HCT116 (cell line): ENCODE measurements at regions not wholly inside any gene's neighbourhood (a gene's known extent, or its start where the extent isn't known, plus 50 kb on each side); places are given as distances from the start of the nearest gene placed in this dataset.

Experiments used
- ATAC-seq: fragments of 200-7000 bp; cut with Tn5 transposase; 2 replicates; pipeline ENCODE4 v1.9.1; 2020; ENCODE audit warnings: mild to moderate bottlenecking, moderate library complexity
- BruUV-seq: library from RNA; stranded (reverse); fragments of 400-500 nt; replicated peaks from 2 replicates; lab custom pipeline; 2021; lab: Mats Ljungman, UMichigan
- CTCF ChIA-PET: fragments of 300-600 bp; sonication (Branson Sonifier 250); formaldehyde crosslinking; loops from one replicate; lab custom pipeline; 2021; ENCODE audit warnings: antibody characterized with exemption; lab: Charles Lee
- POLR2A ChIA-PET: fragments of 300-600, 350-600 bp; sonication (Branson Sonifier 250); formaldehyde crosslinking; loops from one replicate; lab custom pipeline; 2021; ENCODE audit warnings: antibody characterized with exemption; lab: Charles Lee
- RAD21 ChIA-PET, 2 experiments: fragments of 300-600 bp; sonication (Branson Sonifier 250); formaldehyde crosslinking; loops; one replicate each; lab custom pipeline; 2023; ENCODE audit warnings: low total read pairs in 2 of 2; ENCODE audit not compliant: uncharacterized antibody in 2 of 2, unreplicated experiment in 2 of 2, low non-redundant PET in 1 of 2; lab: Charles Lee
- DNase-seq: peaks from one replicate; pipeline ENCODE4 v3.0.0-alpha.2; 2010; ENCODE audit warnings: low read depth, low spot score
- H2AFZ ChIP-seq: fragments of 200-600 bp; shearing (Covaris generic), sonication (generic); 2 replicates; pipeline ENCODE4 v1.6.1; 2017; ENCODE audit warnings: low read depth, mixed run types, mixed read lengths, antibody characterized with exemption, low read length; ENCODE audit not compliant: poor library complexity, severe bottlenecking
- H3K27ac ChIP-seq: 2 replicates; pipeline ENCODE4 v1.5.1; 2012; ENCODE audit warnings: low read depth, low read length
- H3K27me3 ChIP-seq: fragments of 200-600 bp; sonication (generic); 2 replicates; pipeline ENCODE4 v1.6.1; 2016; ENCODE audit warnings: mixed run types, low read length, mixed read lengths; ENCODE audit not compliant: insufficient read depth
- H3K36me3 ChIP-seq, 2 experiments: fragments of 200-500 bp in 1 of 2; fragments of 200-600 bp in 1 of 2; sonication (Bioruptor generic) in 1 of 2; sonication (generic) in 1 of 2; 2 replicates each; pipeline versions ENCODE4 v1.5.1 to v1.6.1; 2014 to 2016; ENCODE audit warnings: low read length in 2 of 2, inconsistent platforms in 1 of 2, mixed read lengths in 1 of 2, mixed run types in 1 of 2; ENCODE audit not compliant: insufficient read depth in 2 of 2, control insufficient read depth in 1 of 2
- H3K4me1 ChIP-seq, 2 experiments: fragments of 200-600 bp in 1 of 2; sonication (generic) in 1 of 2; 2 replicates each; pipeline versions ENCODE4 v1.5.1 to v1.6.1; 2012 to 2017; ENCODE audit warnings: low read length in 2 of 2, inconsistent platforms in 1 of 2, mild to moderate bottlenecking in 1 of 2, mixed read lengths in 1 of 2, mixed run types in 1 of 2, moderate library complexity in 1 of 2; ENCODE audit not compliant: insufficient read depth in 2 of 2, control insufficient read depth in 1 of 2
- H3K4me2 ChIP-seq: fragments of 200-600 bp; sonication (generic); 2 replicates; pipeline ENCODE4 v1.6.1; 2017; ENCODE audit warnings: mixed run types, low read length, mixed read lengths
- H3K4me3 ChIP-seq, 2 experiments: fragments of 200-600 bp in 1 of 2; sonication (generic) in 1 of 2; replicated peaks in 1 of 2; 2 replicates each; pipeline ENCODE4 v1.5.1; 2011 to 2016; ENCODE audit warnings: low read length in 2 of 2, control low read depth in 1 of 2, low read depth in 1 of 2, mild to moderate bottlenecking in 1 of 2, mixed read lengths in 1 of 2, mixed run types in 1 of 2
- H3K79me2 ChIP-seq: fragments of 200-600 bp; sonication (generic); 2 replicates; pipeline ENCODE4 v1.6.1; 2017; ENCODE audit warnings: mild to moderate bottlenecking, mixed run types, low read length, moderate library complexity, mixed read lengths; ENCODE audit not compliant: insufficient read depth
- H3K9ac ChIP-seq: fragments of 200-600 bp; sonication (generic); 2 replicates; pipeline ENCODE4 v1.6.1; 2016; ENCODE audit warnings: low read length, mixed read lengths
- H3K9me2 ChIP-seq: fragments of 200-600 bp; sonication (generic), shearing (Covaris generic); 2 replicates; pipeline ENCODE4 v1.6.1; 2017; ENCODE audit warnings: mixed run types, mild to moderate bottlenecking, moderate library complexity; ENCODE audit not compliant: insufficient read depth
- H3K9me3 ChIP-seq, 2 experiments: fragments of 200-500 bp in 1 of 2; fragments of 200-600 bp in 1 of 2; sonication (Bioruptor generic) in 1 of 2; sonication (generic) in 1 of 2; 2 replicates each; pipeline ENCODE4 v1.6.1; 2014 to 2017; ENCODE audit warnings: low read length in 2 of 2, mixed read lengths in 2 of 2, inconsistent platforms in 1 of 2, low read depth in 1 of 2, mild to moderate bottlenecking in 1 of 2, mixed run types in 1 of 2, moderate library complexity in 1 of 2; ENCODE audit not compliant: control insufficient read depth in 1 of 2, insufficient read depth in 1 of 2
- H4K20me1 ChIP-seq: fragments of 200-600 bp; sonication (generic), shearing (Covaris generic); 2 replicates; pipeline ENCODE4 v1.6.1; 2017; ENCODE audit warnings: mixed run types, mild to moderate bottlenecking, moderate library complexity; ENCODE audit not compliant: insufficient read depth
- CEBPB ChIP-seq: IDR thresholded peaks from 2 replicates; pipeline ENCODE4 v1.6.1; 2012; ENCODE audit warnings: low read depth
- EZH2phosphoT487 ChIP-seq: fragments of 200-600 bp; IDR thresholded peaks from 2 replicates; pipeline ENCODE4 v1.6.1; 2018; ENCODE audit warnings: antibody characterized with exemption, borderline replicate concordance
- MAX ChIP-seq: IDR thresholded peaks from 2 replicates; pipeline ENCODE4 v1.6.1; 2012
- POLR2AphosphoS5 ChIP-seq: IDR thresholded peaks from 2 replicates; pipeline ENCODE4 v1.6.1; 2011; ENCODE audit warnings: mild to moderate bottlenecking, low read depth, low read length, moderate library complexity
- REST ChIP-seq: IDR thresholded peaks from 2 replicates; pipeline ENCODE4 v1.6.1; 2012; ENCODE audit warnings: low read depth
- SRF ChIP-seq: IDR thresholded peaks from 2 replicates; pipeline ENCODE4 v1.6.1; 2012; ENCODE audit warnings: low read depth
- TCF7L2 ChIP-seq: IDR thresholded peaks from 2 replicates; pipeline ENCODE4 v1.7.0; 2011; ENCODE audit warnings: borderline replicate concordance, inconsistent platforms; ENCODE audit not compliant: insufficient read depth, insufficient read length; ENCODE audit errors: extremely low read depth
- YY1 ChIP-seq: IDR thresholded peaks from 2 replicates; pipeline ENCODE4 v1.6.1; 2011; ENCODE audit warnings: low read length, low read depth, moderate library complexity, mild to moderate bottlenecking; ENCODE audit not compliant: insufficient replicate concordance; ENCODE audit errors: extremely low read depth
- intact Hi-C: fragments of 100-400 bp; cut with micrococcal nuclease; formaldehyde crosslinking; loops from 2 replicates; pipeline ENCODE4 v1.10.0; 2022

GRCh38 chr5:142435410-142436115 lies 110.7 kb upstream of the SPRY4 start:
- Histone ChIP-seq H3K27ac (no peak overlapping the region), H3K27me3 (no peaks in the 10 kb centered on the region), H3K79me2 (no peaks in the 10 kb centered on the region), H2AFZ (no peak overlapping the region), H3K9ac (no peak overlapping the region), H3K9me3 (no peaks in the 10 kb centered on the region), H3K4me3 (no peak overlapping the region), H3K36me3 (no peaks in the 10 kb centered on the region), H3K4me1 (peaks cover 72 to 78% of the 10 kb centered on the region in 2 experiments), H3K9me2 (no peaks in the 10 kb centered on the region), H4K20me1 (no peaks in the 10 kb centered on the region), H3K4me2 (no peak overlapping the region)
- CTCF ChIA-PET = interaction anchor here (1.1 to 1.5 kb wide), 2 partner anchors 8 to 113 kb away, joined by 3 to 5 read pairs; no protein-coding TSS in a partner anchor
- no TSS peak for BruUV-seq
- no peak for DNase-seq
- POLR2A ChIA-PET = interaction anchor here (1.0 to 2.4 kb wide), 3 partner anchors 10 to 108 kb away, joined by 3 to 11 read pairs (median 3); no protein-coding TSS in a partner anchor
- no peak for ATAC-seq
- RAD21 ChIA-PET = no interaction called here
- intact Hi-C loops = no loop called here
- TF ChIP-seq REST (no peak), CEBPB (no peak), MAX (no peak)

GRCh38 chr5:142434322-142434612 lies 109.4 kb upstream of the SPRY4 start:
- no peak overlapping the region for H3K27ac ChIP-seq
- ATAC-seq (no peak), DNase-seq (no peak)
- ChIA-PET CTCF (no interaction called here), POLR2A (interaction anchor here (1.4 kb wide), 1 partner anchor 107 kb away, joined by 3 read pairs; no protein-coding TSS in a partner anchor), RAD21 (no interaction called here)
- peaks cover 63 to 65% of the 10 kb centered on the region in 2 experiments for H3K4me1 ChIP-seq
- no peak overlapping the region for H2AFZ ChIP-seq
- H3K9me3 ChIP-seq = no peaks in the 10 kb centered on the region
- no peaks in the 10 kb centered on the region for H3K36me3 ChIP-seq
- H3K27me3 ChIP-seq = no peaks in the 10 kb centered on the region
- no peak overlapping the region for H3K9ac ChIP-seq
- peak overlapping the region; percentile 20; the same call in 1 of the 2 replicates for H3K4me2 ChIP-seq
- H3K9me2 ChIP-seq = no peaks in the 10 kb centered on the region
- H4K20me1 ChIP-seq = no peaks in the 10 kb centered on the region
- no peak overlapping the region for H3K4me3 ChIP-seq
- H3K79me2 ChIP-seq = no peaks in the 10 kb centered on the region
- no TSS peak for BruUV-seq
- intact Hi-C loops = no loop called here
- TF ChIP-seq EZH2phosphoT487 = no peak
- no peak for TF ChIP-seq SRF
- TF ChIP-seq YY1 = no peak
- no peak for TF ChIP-seq POLR2AphosphoS5
- TF ChIP-seq REST = no peak
- no peak for TF ChIP-seq TCF7L2
